ENCODE measurements at regions not wholly inside any gene's neighbourhood (a gene's known extent, or its start where the extent isn't known, plus 50 kb on each side); places are given as distances from the start of the nearest gene placed in this dataset.

GRCh38 chr3:111303760-111304159 lies 232.1 kb downstream of the NECTIN3 start:
- H3K27me3 ChIP-seq (replicated peaks; ENCODE audit: insufficient read depth, low read length) = no peaks in the 10 kb centered on the region
- no peak overlapping the region for H3K4me3 ChIP-seq (ENCODE audit: low read length)
- H2AFZ ChIP-seq (ENCODE audit: low read length) = no peak overlapping the region
- no peaks in the 10 kb centered on the region for H3K9me2 ChIP-seq (replicated peaks; ENCODE audit: insufficient read depth, low read length)
- no peaks in the 10 kb centered on the region for H3K9me3 ChIP-seq (replicated peaks; ENCODE audit: insufficient read depth, low read length)
- H3K36me3 ChIP-seq (replicated peaks; ENCODE audit: insufficient read depth, low read length) = no peaks in the 10 kb centered on the region
- no peaks in the 10 kb centered on the region for H3K79me2 ChIP-seq (ENCODE audit: low read length)
- TF ChIP-seq EZH2 (optimal IDR thresholded peaks at IDR 0.05; ENCODE audit: low read depth, low read length) (no peak), EZH2phosphoT487 (IDR thresholded peaks at IDR 0.05; ENCODE audit: low read length) (no peak), CTCF (IDR thresholded peaks at IDR 0.05; ENCODE audit: low read length) (no peak)
- no peak overlapping the region for H3K9ac ChIP-seq (ENCODE audit: low read length)
- H3K4me1 ChIP-seq (ENCODE audit: low read length) = no peaks in the 10 kb centered on the region
- no peak for DNase-seq
- H3K27ac ChIP-seq (ENCODE audit: low read length) = no peak overlapping the region
- no peaks in the 10 kb centered on the region for H4K20me1 ChIP-seq (ENCODE audit: insufficient read depth, low read length)
- H3F3A ChIP-seq (ENCODE audit: insufficient read depth, low read length) = no peaks in the 10 kb centered on the region
- no peak overlapping the region for H3K4me2 ChIP-seq (ENCODE audit: low read depth, low read length)

GRCh38 chr3:111307676-111308075 lies 234.3 kb upstream of the CD96 start:
- Histone ChIP-seq H3K9me2 (replicated peaks; ENCODE audit: insufficient read depth, low read length) (no peaks in the 10 kb centered on the region), H3K36me3 (replicated peaks; ENCODE audit: insufficient read depth, low read length) (no peaks in the 10 kb centered on the region), H3K9ac (ENCODE audit: low read length) (no peak overlapping the region), H3K4me2 (ENCODE audit: low read depth, low read length) (no peak overlapping the region), H3K79me2 (ENCODE audit: low read length) (no peaks in the 10 kb centered on the region), H3K27ac (ENCODE audit: low read length) (no peak overlapping the region), H4K20me1 (ENCODE audit: insufficient read depth, low read length) (no peaks in the 10 kb centered on the region), H3K4me1 (ENCODE audit: low read length) (peaks cover 29% of the 10 kb centered on the region), H3F3A (ENCODE audit: insufficient read depth, low read length) (peaks cover 21% of the 10 kb centered on the region), H3K27me3 (replicated peaks; ENCODE audit: insufficient read depth, low read length) (no peaks in the 10 kb centered on the region), H3K9me3 (replicated peaks; ENCODE audit: insufficient read depth, low read length) (no peaks in the 10 kb centered on the region), H2AFZ (ENCODE audit: low read length) (no peak overlapping the region), H3K4me3 (ENCODE audit: low read length) (no peak overlapping the region)
- TF ChIP-seq EZH2 (optimal IDR thresholded peaks at IDR 0.05; ENCODE audit: low read depth, low read length) (no peak), CTCF (IDR thresholded peaks at IDR 0.05; ENCODE audit: low read length) (no peak), EZH2phosphoT487 (IDR thresholded peaks at IDR 0.05; ENCODE audit: low read length) (no peak)
- no peak for DNase-seq

- TF ChIP-seq EZH2 (optimal IDR thresholded peaks at IDR 0.05; ENCODE audit: low read depth, low read length) (no peak), EZH2phosphoT487 (IDR thresholded peaks at IDR 0.05; ENCODE audit: low read length) (no peak), CTCF (IDR thresholded peaks at IDR 0.05; ENCODE audit: low read length) (no peak)
- Histone ChIP-seq H3K36me3 (replicated peaks; ENCODE audit: insufficient read depth, low read length) (no peaks in the 10 kb centered on the region), H4K20me1 (ENCODE audit: insufficient read depth, low read length) (no peaks in the 10 kb centered on the region), H3K27ac (ENCODE audit: low read length) (peak overlapping the region; percentile 65), H3K27me3 (replicated peaks; ENCODE audit: insufficient read depth, low read length) (no peaks in the 10 kb centered on the region), H3F3A (ENCODE audit: insufficient read depth, low read length) (peaks cover 21% of the 10 kb centered on the region), H3K9ac (ENCODE audit: low read length) (no peak overlapping the region), H3K4me1 (ENCODE audit: low read length) (peaks cover 31% of the 10 kb centered on the region), H3K4me2 (ENCODE audit: low read depth, low read length) (peak overlapping the region; percentile 50), H3K9me3 (replicated peaks; ENCODE audit: insufficient read depth, low read length) (no peaks in the 10 kb centered on the region), H3K9me2 (replicated peaks; ENCODE audit: insufficient read depth, low read length) (no peaks in the 10 kb centered on the region), H3K4me3 (ENCODE audit: low read length) (peak overlapping the region; percentile 4; the same call in 1 of the 2 replicates), H2AFZ (ENCODE audit: low read length) (peak overlapping the region; percentile 14; the same call in 1 of the 2 replicates), H3K79me2 (ENCODE audit: low read length) (no peaks in the 10 kb centered on the region)
- peak; percentile 61 for DNase-seq
These were observed 230.9 kb upstream of the CD96 start for GRCh38 chr3:111311126-111311525.
